Posterior cingulate gyrus (tissue), 11 donors: ENCODE measurements at regions not wholly inside any gene's neighbourhood (a gene's known extent, or its start where the extent isn't known, plus 50 kb on each side); places are given as distances from the start of the nearest gene placed in this dataset.

Experiments
- DNase-seq, 10 donors: peaks; one replicate each; pipeline versions ENCODE4 v3.0.0 to v3.0.0-alpha.2; 2020 to 2021; ENCODE audit warnings: mixed read lengths in 3 of 10
- intact Hi-C: fragments of 100-400 bp; cut with DNase I; formaldehyde crosslinking; loops from one replicate; pipeline ENCODE4 v1.15.1; 2023

- intact Hi-C loops = no loop called here
- no peak for DNase-seq
Measured at GRCh38 chr20:9926007-9926406, 87.1 kb upstream of the PAK5 start.

GRCh38 chr20:9923648-9924047, 84.8 kb upstream of the PAK5 start:
- DNase-seq = no peak
- intact Hi-C loops = no loop called here

- intact Hi-C loops = no loop called here
- DNase-seq = no peak
Measured at GRCh38 chr20:9920866-9921265, 82.0 kb upstream of the PAK5 start.

- DNase-seq = no peak
- intact Hi-C loops = no loop called here
Measured at GRCh38 chr20:9919271-9920014, 80.6 kb upstream of the PAK5 start.

GRCh38 chr20:9918348-9918747, 79.5 kb upstream of the PAK5 start:
- no peak for DNase-seq
- intact Hi-C loops = no loop called here

GRCh38 chr20:9916761-9917160, 77.9 kb upstream of the PAK5 start:
- DNase-seq = no peak
- intact Hi-C loops = no loop called here

- intact Hi-C loops = loop anchor here (1.0 kb wide), 1 partner anchor 296 kb away; no protein-coding TSS in a partner anchor
- peak in 7 of 10 donors; percentile 24 to 75 (median 66) for DNase-seq
Measured at GRCh38 chr20:9912858-9913434, 74.1 kb upstream of the PAK5 start.

GRCh38 chr20:9912290-9912689, 73.4 kb upstream of the PAK5 start:
- DNase-seq = no peak
- intact Hi-C loops = no loop called here

- DNase-seq = no peak
- intact Hi-C loops = no loop called here
Measured at GRCh38 chr20:9911519-9911918, 72.6 kb upstream of the PAK5 start.

GRCh38 chr20:9909167-9909566, 70.3 kb upstream of the PAK5 start:
- intact Hi-C loops = no loop called here

GRCh38 chr20:9903048-9903655, 64.3 kb upstream of the PAK5 start:
- DNase-seq = no peak
- intact Hi-C loops = no loop called here

More at GRCh38 chr20:9909167-9909566, 70.3 kb upstream of the PAK5 start:
- no peak for DNase-seq

- DNase-seq = no peak
- intact Hi-C loops = no loop called here
Measured at GRCh38 chr20:9889270-9889981, 50.5 kb upstream of the PAK5 start.
